Gastrocnemius medialis (tissue), 4 donors: ENCODE measurements at regions not wholly inside any gene's neighbourhood (a gene's known extent, or its start where the extent isn't known, plus 50 kb on each side); places are given as distances from the start of the nearest gene placed in this dataset.

ENCODE experiments used
- POLR2A ChIP-seq, 2 donors: fragments of 450-650 bp; IDR thresholded peaks; one replicate each; pipeline ENCODE4 v1.6.1; 2017; ENCODE audit warnings: antibody characterized with exemption in 2 of 2, mild to moderate bottlenecking in 2 of 2, moderate library complexity in 2 of 2
- TF ChIP-seq, protein P1 (sequence below), 5 experiments: fragments of 450-650 bp in 3 of 5; fragments of 200-600 bp in 2 of 5; sonication (generic) in 2 of 5; IDR thresholded peaks in 4 of 5; conservative IDR thresholded peaks in 1 of 5; 1 replicate in 4 of 5; 2 replicates in 1 of 5; pipeline ENCODE4 v1.5.1; 2016 to 2019; ENCODE audit warnings: antibody characterized with exemption in 5 of 5, mild to moderate bottlenecking in 3 of 5, moderate library complexity in 3 of 5

DNA sequence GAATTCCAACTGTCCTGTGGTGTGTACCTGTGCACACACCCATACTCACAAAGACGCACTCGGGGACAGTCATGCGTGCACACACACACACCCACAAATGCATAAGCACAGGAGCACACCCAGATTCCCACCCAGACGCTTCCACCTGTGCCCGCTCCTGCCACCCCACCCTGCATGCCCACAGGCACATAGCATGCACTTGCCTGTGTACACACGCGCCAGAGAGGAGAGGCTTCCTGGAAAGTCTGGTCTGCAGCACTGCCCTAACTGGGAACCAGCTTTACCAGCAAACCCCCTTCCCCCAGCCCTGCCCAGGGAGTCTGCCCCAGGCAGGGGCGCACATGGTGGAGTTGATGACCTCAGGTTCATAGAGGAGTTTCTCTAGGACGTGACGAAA, 246.2 kb downstream of the UACA start:
- TF ChIP-seq, protein P1, sequence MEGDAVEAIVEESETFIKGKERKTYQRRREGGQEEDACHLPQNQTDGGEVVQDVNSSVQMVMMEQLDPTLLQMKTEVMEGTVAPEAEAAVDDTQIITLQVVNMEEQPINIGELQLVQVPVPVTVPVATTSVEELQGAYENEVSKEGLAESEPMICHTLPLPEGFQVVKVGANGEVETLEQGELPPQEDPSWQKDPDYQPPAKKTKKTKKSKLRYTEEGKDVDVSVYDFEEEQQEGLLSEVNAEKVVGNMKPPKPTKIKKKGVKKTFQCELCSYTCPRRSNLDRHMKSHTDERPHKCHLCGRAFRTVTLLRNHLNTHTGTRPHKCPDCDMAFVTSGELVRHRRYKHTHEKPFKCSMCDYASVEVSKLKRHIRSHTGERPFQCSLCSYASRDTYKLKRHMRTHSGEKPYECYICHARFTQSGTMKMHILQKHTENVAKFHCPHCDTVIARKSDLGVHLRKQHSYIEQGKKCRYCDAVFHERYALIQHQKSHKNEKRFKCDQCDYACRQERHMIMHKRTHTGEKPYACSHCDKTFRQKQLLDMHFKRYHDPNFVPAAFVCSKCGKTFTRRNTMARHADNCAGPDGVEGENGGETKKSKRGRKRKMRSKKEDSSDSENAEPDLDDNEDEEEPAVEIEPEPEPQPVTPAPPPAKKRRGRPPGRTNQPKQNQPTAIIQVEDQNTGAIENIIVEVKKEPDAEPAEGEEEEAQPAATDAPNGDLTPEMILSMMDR (IDR thresholded peaks at IDR 0.05 in 4 of 5, conservative IDR thresholded peaks at IDR 0.05 in 1 of 5) = no peak
- TF ChIP-seq POLR2A (IDR thresholded peaks at IDR 0.05) = no peak
